Stomach (tissue), 4 donors: ENCODE measurements at regions not wholly inside any gene's neighbourhood (a gene's known extent, or its start where the extent isn't known, plus 50 kb on each side); places are given as distances from the start of the nearest gene placed in this dataset.

Experiments
- POLR2A ChIP-seq, 4 donors: fragments of 450-650 bp; IDR thresholded peaks; one replicate each; pipeline ENCODE4 v1.6.1; 2016; ENCODE audit warnings: antibody characterized with exemption in 4 of 4, control low read depth in 2 of 4, mild to moderate bottlenecking in 1 of 4, moderate library complexity in 1 of 4
- POLR2AphosphoS5 ChIP-seq, 3 donors: sonication (generic); formaldehyde crosslinking; IDR thresholded peaks; one replicate each; pipeline ENCODE4 v1.6.1; 2016; ENCODE audit warnings: antibody characterized with exemption in 3 of 3
- TF ChIP-seq, protein P1 (sequence below), 7 experiments: fragments of 450-650 bp in 4 of 7; fragments of 200-600 bp in 3 of 7; sonication (generic) in 3 of 7; IDR thresholded peaks; one replicate each; pipeline ENCODE4 v1.5.1; 2016 to 2019; ENCODE audit warnings: antibody characterized with exemption in 7 of 7, control low read depth in 2 of 7, mild to moderate bottlenecking in 1 of 7

DNA sequence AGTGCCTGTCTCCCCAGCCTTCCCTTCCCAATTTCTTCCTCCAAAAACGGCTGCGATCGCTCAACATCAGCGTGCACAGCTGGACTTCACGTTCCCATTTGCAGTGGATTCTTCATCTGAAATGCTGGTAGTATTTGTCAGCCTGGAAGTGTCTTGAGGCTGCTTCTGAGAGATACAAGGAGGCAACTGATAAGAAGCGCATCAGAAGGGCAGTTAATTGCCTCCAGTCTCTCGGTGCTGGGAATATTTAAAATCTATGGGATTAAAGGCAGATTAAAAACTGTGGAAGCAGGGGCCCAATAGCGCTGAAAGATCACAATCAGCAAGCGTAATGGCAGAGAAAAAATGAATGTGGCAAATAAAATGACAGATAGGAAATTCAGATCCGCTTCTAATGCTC, 450.0 kb downstream of the GATA3 start:
- TF ChIP-seq, protein P1, sequence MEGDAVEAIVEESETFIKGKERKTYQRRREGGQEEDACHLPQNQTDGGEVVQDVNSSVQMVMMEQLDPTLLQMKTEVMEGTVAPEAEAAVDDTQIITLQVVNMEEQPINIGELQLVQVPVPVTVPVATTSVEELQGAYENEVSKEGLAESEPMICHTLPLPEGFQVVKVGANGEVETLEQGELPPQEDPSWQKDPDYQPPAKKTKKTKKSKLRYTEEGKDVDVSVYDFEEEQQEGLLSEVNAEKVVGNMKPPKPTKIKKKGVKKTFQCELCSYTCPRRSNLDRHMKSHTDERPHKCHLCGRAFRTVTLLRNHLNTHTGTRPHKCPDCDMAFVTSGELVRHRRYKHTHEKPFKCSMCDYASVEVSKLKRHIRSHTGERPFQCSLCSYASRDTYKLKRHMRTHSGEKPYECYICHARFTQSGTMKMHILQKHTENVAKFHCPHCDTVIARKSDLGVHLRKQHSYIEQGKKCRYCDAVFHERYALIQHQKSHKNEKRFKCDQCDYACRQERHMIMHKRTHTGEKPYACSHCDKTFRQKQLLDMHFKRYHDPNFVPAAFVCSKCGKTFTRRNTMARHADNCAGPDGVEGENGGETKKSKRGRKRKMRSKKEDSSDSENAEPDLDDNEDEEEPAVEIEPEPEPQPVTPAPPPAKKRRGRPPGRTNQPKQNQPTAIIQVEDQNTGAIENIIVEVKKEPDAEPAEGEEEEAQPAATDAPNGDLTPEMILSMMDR (IDR thresholded peaks at IDR 0.05) = no peak
- TF ChIP-seq POLR2A (IDR thresholded peaks at IDR 0.05) (no peak), POLR2AphosphoS5 (IDR thresholded peaks at IDR 0.05) (no peak)
